HG02870 (cell line): ENCODE measurements at regions not wholly inside any gene's neighbourhood (a gene's known extent, or its start where the extent isn't known, plus 50 kb on each side); places are given as distances from the start of the nearest gene placed in this dataset.
"Not testable (repeated sequence)": the region's sequence is repeated elsewhere in the genome, so short reads cannot be mapped to it uniquely, and the experiment has no call there.

Source experiments
- ATAC-seq: cut with Tn5 transposase; IDR thresholded peaks from one replicate; pipeline ENCODE4 v1.9.1; 2021; ENCODE audit warnings: mild to moderate bottlenecking, moderate library complexity; ENCODE audit not compliant: unreplicated experiment

DNA sequence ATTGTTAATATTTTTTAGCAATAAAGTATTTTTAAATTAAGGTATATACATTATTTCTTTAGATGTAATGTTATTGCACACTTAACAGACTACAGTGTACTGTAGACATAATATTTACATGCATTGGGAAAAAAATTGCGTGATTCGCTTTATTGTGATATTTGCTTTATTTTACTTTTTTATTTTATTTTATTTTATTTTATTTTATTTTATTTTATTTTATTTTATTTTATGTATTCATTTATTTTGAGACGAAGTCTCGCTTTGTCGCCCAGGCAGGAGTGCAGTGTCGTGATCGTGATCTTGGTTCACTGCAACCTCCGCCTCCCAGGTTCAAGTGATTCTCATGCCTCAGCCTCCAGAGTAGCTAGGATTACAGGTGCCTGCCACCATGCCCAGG, 1522.7 kb downstream of the AMY1C start:
- ATAC-seq, result not testable (repeated sequence)

DNA sequence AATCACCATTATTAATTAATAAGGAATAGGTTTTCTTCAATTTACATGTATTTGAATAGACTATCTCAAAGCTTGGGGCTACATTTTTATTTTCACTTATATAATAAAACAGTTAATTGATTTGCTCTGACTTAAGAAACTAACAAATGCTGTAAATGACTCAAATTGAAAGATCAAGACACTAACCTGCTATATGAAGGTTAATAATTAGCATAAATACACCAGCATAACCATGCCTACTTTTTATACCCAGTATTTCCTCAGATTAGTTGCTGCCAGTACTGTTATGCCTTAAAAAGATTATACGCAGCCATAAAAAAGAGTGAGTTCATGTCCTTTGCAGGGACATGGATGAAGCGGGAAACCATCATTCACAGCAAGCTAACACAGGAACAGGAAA, 1545.1 kb downstream of the AMY1C start:
- ATAC-seq, result no peak

DNA sequence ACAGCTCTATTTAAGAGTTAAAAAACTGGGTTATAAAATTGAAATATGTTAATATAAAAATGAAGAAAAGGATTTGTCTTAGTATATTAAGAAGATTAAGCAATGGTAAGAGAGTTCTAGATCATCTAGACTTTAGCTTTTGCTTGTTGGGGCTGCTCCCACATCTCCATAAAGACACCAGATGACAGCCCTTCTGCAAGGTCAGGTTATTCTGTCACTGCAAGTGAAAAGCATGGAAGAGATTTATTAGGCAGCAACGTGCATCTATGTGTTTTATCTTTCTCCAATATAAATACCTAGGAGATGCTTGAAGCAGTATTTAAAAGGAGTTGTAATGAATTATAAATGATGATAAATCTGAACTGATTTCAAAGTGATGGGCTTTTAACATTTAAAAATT, 1560.4 kb downstream of the AMY1C start:
- no peak for ATAC-seq

DNA sequence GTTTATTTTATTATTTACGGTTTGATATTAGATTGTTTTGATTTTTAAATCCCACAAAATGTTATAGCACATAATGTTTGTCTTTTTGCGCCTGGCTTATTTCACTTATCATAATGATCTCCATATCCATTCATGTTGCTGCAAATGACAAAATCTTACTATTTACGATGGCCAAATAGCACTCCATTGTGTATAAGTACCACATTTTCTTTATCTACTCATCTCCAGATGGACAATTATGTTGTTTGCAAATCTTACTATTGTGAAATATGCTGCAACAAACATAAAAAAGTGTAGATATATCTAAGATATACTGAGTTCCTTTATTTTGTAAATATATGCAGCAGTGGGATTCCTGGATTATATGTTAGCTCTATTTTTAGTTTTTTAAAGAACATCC, 1568.3 kb downstream of the AMY1C start:
- no peak for ATAC-seq

DNA sequence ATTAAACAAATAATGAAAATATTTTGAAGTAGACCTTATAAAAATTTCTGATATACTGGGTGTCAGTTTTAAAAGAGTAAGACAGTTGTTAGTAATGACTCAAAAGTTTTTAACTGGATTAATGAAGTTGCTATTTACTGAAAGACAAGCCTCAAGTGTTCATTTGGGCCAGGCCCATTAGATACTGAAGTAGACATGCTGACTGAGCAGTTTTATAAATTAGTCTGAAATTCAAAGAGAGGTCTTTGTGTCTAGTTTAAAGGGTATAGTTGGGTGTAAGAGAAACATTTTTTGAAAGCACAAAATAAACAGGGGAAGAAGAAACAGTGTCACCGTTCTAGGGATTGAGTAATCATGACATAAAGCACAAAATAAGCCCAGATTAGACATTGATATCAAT, 1577.2 kb downstream of the AMY1C start:
- ATAC-seq, result no peak

DNA sequence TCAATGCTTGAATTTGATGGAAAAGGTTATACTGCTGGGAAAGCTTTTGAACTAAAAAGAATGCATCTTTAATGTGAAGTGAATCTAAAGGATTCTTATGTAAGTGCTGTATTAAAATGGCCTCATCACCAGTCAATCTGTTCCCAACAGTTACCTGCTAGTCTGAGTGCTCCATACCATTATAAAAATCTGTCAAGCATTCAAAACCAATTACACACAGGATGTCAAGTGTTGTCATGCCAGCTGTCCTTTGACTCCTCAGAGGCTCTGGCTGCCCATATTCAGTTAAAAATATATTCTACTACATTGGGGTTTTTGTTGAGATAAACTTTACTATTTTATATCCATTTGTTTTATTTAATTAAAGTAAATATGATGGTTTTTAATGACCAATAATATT, 1587.7 kb downstream of the AMY1C start:
- ATAC-seq, result no peak

DNA sequence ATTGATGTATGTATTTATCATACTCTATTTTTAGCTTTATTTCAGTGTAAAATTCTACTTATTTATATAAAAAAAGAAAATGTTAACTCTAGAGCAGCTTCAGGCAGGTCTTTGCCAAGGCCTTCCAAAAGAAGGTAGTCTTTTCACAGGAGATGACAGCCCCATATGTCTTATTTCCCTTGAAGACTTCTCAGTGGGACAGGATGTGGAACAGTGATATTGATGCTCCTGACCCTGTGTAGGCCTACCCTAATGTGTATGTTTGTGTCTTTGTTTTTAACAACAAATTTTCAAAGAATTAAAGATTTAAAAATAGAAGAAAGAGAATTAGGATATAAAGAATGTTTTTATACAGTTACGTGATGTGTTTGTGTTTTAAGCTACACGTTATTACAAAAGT, 1593.6 kb downstream of the AMY1C start:
- ATAC-seq, result no peak

DNA sequence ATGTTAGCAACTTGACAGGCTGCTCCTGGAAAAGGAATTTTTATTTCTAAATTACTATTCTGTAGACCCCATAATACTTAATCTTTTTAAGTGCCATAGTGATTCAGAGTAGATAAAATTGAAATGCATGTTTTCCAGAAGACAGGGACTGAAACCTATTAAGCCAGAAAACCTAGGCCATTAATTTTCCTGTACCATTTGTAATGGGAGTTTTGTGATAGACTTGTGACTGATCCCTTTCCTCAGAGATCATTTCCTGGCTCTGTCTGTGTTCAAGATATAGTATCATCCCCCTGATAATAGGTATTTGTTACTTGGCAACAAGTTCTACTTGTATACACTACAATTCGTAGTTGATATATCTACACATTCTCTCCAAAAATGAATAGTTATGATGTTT, 1609.8 kb downstream of the AMY1C start:
- ATAC-seq, result no peak

DNA sequence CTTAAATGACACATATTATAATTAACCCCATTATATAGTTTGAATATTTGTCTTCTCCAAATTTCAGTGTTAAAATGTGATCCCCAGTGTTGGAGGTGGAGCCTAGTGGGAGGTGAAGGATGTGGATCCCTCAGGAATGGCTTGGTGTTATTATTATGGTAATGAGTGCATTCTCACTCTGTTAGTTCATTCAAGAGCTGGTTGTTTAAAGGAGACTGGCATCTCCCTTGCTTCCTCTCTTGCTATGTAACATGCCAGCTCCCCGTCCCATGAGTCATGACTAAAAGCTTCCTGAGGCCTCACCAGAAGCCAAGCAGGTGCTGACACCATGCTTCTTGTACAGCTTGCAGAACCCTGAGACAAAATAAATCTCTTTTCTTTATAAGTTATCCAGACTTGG, 1612.7 kb downstream of the AMY1C start:
- no peak for ATAC-seq

DNA sequence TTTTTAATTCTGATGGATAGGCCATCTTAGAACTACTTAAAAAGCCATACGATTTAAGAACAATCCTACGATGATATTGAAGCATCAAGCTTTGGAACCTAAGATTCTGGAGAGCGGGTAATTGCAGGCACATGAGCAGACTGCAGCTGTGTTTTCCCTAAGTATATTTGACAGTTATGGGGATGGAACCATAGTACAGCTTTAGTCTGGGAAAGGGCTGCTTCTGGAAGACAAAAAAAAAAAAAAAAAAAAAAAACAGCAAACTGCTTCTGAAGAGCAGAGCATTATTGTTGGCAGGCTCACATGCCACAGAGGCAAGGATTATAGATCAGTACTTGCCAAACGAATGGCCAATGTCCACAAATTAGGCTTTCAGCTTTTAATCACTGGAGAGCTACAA, 1618.7 kb downstream of the AMY1C start:
- ATAC-seq, result no peak

DNA sequence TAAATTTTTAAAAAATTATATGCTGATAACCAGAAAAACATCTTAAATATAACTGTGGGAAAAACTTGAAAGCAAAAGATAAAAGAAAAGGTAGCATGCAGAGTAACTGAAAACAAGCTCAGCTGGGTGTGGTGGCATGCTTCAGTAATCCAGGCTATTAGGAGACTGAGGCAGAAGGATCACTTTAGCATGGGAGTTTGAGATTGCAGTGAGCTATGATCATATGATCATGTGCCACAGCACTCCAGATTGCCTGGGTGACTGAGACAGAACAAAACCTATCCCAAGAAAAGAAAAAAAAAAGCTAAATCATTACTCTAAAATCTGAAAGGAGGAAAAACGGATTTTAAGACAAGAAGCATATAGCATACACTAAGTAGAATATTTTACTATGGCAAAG, 1624.0 kb downstream of the AMY1C start:
- no peak for ATAC-seq

DNA sequence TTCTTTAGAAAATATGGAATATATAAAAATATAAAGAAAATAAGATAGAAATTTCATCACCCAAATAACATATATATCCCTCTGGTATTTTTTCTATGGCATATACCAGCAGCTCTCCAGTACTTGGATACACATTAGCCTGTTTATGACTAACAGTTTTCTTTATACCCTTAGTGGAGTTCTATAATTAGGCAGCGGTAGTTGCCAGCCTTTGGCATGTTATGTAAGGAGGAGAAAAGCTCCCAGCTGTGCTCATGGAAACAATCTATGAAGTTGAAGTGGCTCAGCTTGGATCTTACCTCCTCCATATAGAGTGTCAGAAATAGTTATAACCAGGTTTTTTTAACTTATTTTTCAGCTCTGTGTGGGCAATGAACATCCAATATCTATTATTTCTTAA, 1636.8 kb downstream of the AMY1C start:
- ATAC-seq, result no peak

DNA sequence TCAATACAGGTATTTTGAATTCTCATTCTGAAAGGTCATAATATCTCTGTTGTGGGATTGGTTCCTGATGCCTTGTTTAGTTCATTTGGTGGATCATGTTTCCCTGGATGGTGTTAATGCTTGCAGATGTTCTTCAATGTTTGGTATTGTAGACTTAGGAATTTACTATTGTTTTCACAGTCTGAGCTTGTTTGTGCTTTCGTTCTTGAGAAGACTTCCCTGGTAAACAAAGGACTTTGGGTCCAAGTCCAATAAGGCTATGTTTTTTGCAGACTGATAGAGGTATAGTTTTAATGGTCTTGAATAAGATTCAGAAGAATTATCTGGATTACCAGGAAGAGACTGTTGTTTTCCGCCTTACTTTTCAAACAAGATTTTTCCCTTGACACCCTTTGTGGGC, 1646.3 kb downstream of the AMY1C start:
- no peak for ATAC-seq

DNA sequence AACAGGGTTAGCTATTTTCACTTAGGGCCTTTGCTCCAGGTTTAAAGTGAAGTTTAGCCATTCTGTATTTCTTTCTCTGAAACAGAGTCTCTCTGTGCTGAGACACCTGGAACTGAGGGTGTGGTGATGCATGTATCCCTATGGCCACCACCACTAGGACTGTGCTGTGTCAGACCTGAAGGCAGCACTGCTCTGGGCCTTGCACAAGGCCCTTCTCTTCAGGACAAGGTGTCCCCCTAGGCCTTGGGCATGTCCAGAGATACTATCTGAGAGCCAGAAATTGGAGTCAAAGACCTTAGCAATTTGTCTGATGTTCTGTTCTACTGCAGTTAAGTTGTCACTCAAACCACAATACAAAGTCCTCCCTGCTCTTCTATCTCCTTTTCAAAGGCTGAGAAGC, 1649.2 kb downstream of the AMY1C start:
- ATAC-seq, result no peak

DNA sequence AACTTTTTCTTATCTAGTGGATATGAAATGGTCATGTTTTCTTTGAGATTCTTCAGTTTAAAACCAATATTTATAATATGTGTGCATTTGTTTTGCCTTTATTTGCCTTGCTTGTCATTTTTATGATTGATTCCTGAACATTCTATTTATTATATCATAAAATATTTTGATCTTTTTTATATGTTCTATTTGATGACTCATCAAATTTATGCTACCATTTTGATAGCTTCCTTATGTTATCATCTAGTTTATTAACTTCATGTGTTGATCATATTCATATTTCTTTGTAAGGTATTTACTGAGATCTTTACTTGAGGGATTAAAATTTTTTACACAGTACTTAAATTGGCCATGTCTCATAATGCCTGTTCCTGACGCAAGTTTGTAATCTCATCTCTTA, 1650.0 kb downstream of the AMY1C start:
- ATAC-seq, result no peak

DNA sequence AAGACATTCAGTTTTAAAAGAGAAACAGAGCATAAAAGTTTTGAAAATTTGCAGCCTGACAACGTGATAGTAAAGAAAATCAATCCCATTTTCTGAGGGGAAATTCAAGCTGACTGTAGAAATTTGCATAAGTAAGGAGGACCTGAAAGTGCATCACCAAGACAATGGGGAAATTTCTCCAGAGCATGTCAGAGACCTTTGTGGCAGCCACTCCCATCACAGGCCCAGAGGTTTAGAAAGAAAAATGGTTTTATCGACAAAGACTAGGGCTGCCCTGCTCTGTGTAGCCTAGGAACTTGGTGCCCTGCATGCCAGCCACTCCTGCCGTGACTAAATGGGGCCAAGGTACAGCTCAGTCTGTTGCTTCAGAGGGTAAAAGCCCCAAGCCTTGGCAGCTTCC, 1640.2 kb upstream of the PRMT6 start:
- no peak for ATAC-seq

DNA sequence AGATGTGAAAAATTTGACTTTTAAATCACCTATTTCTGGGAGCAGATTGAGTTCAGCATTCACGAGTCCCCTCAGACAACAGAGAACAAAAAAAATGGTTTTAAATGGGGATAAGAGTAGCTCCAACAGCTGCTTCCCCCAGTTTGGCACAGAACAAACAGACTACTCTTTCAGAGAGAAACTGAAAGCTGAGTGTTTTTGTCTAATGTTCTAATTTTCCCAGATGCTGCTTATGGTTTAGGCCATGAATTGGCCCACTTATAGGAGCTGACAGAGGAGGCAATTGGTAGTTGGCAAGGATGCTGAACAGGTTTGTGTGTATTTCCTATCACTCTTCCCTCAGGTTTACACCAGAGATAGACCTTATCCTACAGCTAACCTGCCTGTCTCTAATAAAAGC, 1637.4 kb upstream of the PRMT6 start:
- no peak for ATAC-seq

DNA sequence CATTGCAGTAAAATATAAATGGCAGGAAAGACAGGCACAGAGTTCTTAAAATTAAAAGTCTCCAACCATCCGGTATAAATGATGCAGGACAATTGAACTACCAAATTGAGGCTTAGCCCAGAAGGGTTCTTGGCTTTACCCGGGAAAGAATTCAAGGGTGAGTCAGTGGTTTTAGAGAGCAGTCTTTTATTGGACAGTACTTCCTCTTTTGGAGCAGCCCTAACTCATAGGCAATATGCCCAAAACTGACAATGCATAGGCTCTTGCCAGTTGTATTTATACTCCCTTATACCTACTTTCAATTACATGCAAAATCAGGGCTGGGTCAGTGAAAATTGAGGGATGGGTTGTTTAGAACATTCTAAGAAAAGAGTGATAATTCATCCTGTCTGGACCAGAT, 1628.9 kb upstream of the PRMT6 start:
- no peak for ATAC-seq

DNA sequence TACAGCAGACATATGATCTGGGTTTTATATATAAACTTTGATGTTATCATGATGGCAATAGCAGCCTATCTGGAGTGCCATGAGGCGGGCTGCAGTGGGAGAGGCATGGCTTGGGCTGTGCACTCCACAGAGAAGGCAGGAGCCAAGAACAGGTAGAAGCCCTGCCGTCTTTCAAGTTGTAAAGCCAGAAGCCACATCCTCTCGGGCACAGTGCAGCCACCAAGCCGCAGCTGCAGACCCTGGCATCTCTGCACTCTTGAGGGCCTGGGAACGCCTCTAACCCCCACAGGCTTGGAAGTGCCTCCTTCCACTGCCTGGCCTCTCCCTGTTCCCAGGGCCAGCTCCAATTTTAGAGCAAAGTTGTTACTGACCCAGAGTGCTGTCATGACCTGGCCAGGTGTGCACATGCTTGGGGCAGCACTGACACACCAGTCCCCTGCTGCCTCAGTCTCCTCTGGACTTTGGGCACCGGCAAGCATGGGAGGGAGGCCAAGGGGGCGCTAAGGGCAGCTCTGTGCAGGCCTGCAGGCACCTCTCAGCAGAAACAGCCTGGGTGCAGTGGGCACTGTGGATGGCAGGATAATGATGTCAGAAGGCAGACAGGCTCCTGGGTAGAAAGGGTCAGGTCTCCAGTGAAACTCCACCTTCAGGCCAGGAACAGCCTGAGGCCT, 1619.8 kb upstream of the PRMT6 start:
- ATAC-seq, result no peak

DNA sequence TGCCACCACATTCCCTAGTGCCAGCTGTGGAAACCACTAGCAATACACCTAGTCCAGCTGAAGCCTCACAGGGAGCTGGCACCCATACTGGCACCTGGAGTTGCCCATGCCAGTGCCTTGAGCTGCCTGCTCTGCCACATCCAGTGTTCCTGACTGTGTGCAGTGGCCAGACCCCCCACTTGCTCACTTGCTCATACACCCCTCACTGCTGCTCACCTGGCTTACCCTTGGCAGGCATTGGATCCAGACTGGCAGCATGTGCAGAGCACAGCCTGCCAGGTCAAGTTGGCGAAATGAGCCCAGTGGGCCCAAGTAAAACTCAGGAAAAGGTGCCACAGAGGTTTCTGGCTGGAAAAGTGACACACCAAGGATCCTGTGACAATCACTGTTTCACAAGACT, 1618.6 kb upstream of the PRMT6 start:
- no peak for ATAC-seq

DNA sequence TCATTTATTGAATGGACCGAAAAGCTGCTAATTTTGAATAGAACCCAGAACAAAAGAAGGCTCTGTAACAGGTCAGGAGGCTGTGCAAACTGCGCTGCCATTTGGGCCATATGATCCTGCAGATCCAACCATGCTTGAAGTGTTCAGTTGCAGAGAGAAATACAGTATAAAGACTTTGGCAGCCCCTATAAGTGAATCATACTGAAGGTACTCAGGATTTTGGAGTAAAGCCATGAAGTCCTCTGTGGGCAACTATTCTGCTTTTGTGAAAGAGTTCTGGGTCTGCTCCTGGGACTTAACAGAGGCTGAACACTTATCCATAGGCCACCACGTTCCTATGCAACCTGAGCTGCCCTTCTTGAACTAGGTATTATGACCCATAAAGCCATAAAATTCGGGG, 1613.6 kb upstream of the PRMT6 start:
- ATAC-seq, result no peak

DNA sequence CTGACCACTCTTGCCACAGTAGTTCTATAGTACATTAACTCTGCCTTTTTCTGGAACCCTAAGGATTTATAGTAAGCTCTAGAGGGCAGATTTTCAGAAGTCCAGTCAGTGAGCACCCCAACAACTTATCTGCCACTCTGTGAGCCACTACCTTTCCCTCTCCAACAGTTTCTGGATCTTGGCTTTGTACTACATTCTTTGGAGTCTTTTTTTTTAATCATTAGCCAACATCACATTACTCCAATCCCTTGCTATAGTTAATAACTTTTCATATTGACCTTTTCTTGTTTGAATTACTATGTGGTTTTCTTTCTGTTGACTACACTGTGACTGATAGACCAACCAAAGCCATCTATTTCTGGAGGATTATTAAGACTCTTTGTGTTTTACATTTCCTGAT, 1596.7 kb upstream of the PRMT6 start:
- no peak for ATAC-seq

DNA sequence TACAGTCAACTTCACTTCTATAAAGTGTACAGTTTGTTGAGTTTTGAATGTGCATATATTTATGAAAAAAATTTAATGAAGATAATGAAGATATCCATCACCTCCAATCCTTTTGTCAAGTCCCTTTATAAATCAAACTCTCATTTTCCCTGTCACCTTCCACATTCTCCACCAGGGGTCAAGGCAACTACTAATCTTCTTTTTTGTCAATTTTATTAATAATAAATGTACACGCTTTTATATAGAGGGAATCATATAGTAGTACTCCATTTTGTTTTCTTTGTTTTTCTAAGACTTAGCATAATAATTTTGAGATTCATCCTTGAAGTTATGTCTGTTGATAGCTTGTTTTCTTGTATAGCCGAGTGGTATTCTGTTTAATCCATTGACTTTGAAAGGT, 1594.2 kb upstream of the PRMT6 start:
- ATAC-seq, result no peak

DNA sequence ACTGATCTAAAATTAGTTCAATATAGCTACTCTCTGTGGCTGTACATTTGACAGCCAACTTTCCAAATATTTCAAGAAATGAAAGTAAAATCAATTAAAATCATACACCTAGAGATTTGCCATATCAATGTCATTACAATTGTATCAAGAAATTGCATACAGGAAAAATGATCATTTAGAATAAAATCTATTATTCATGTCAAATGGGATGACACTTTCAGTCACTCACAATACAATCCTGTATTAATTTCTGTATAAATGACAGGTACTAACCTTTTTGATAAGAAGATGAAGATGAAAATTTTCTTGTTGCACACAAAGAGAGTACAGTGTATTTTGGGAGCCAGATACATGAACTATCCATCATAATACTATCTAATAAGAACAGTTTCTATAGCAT, 1588.9 kb upstream of the PRMT6 start:
- ATAC-seq, result no peak
